Prostate gland (tissue), 2 donors: ENCODE measurements at regions not wholly inside any gene's neighbourhood (a gene's known extent, or its start where the extent isn't known, plus 50 kb on each side); places are given as distances from the start of the nearest gene placed in this dataset.
"Not testable (repeated sequence)": the region's sequence is repeated elsewhere in the genome, so short reads cannot be mapped to it uniquely, and the experiment has no call there.

ENCODE experiments used
- DNase-seq: peaks from one replicate; pipeline ENCODE4 v3.0.0-alpha.2; 2019; ENCODE audit warnings: low spot score
- H3K27ac ChIP-seq, 2 donors: fragments of 200-600 bp; sonication (generic); 2 replicates each; pipeline ENCODE4 v1.5.1; 2017 to 2019
- H3K27me3 ChIP-seq: fragments of 200-600 bp; sonication (generic); replicated peaks from 2 replicates; pipeline ENCODE4 v1.5.1; 2019; ENCODE audit not compliant: insufficient read depth
- H3K36me3 ChIP-seq, 2 donors: fragments of 200-600 bp; sonication (generic); 1 replicate in 1 of 2; 2 replicates in 1 of 2; pipeline versions ENCODE4 v1.5.1 to v1.8.1; 2017 to 2019
- H3K4me1 ChIP-seq: fragments of 200-600 bp; sonication (generic); replicated peaks from 2 replicates; pipeline ENCODE4 v1.5.1; 2019
- H3K4me3 ChIP-seq, 2 donors: fragments of 200-600 bp; sonication (generic); 2 replicates each; pipeline ENCODE4 v1.5.1; 2017 to 2019
- H3K9me3 ChIP-seq: fragments of 200-600 bp; sonication (generic); 2 replicates; pipeline ENCODE4 v1.5.1; 2017
- CTCF ChIP-seq, 4 experiments: fragments of 200-600 bp in 2 of 4; fragments of 450-650 bp in 2 of 4; sonication (generic) in 2 of 4; IDR thresholded peaks; 1 replicate in 3 of 4; 2 replicates in 1 of 4; pipeline ENCODE4 v1.5.1; 2016 to 2019; ENCODE audit warnings: antibody characterized with exemption in 4 of 4, mild to moderate bottlenecking in 2 of 4, moderate library complexity in 2 of 4
- POLR2A ChIP-seq: fragments of 450-650 bp; IDR thresholded peaks from one replicate; pipeline ENCODE4 v1.6.1; 2016; ENCODE audit warnings: antibody characterized with exemption, mild to moderate bottlenecking
- POLR2AphosphoS5 ChIP-seq: sonication (generic); formaldehyde crosslinking; IDR thresholded peaks from one replicate; pipeline ENCODE4 v1.6.1; 2017; ENCODE audit warnings: antibody characterized with exemption
- WGBS: methylation state at CpG from one replicate; pipeline ENCODE4 v1.1.5; 2018; 5-methylcytosine and 5-hydroxymethylcytosine counted together
- intact Hi-C: fragments of 100-400 bp; cut with DNase I; formaldehyde crosslinking; loops from one replicate; pipeline ENCODE4 v1.14.2; 2022

GRCh38 chr2:242057379-242058040 lies 188.0 kb downstream of the RTP5 start:
- no peaks in the 10 kb centered on the region for H3K36me3 ChIP-seq
- TF ChIP-seq POLR2AphosphoS5: no peak
- no peak for TF ChIP-seq POLR2A
- TF ChIP-seq CTCF (IDR thresholded peaks at IDR 0.05): no peak
- DNase-seq: no peak
- intact Hi-C loops: no loop called here
- H3K27me3 ChIP-seq: no peaks in the 10 kb centered on the region
- no peaks in the 10 kb centered on the region for H3K9me3 ChIP-seq
- H3K4me1 ChIP-seq: no peaks in the 10 kb centered on the region
- H3K4me3 ChIP-seq: no peak overlapping the region
- no peak overlapping the region for H3K27ac ChIP-seq
- WGBS: 86% methylated on average over 19 of the region's 19 CpGs

- Histone ChIP-seq H3K9me3 (no peaks in the 10 kb centered on the region), H3K4me3 (no peak overlapping the region), H3K36me3 (no peaks in the 10 kb centered on the region), H3K4me1 (no peaks in the 10 kb centered on the region), H3K27ac (no peak overlapping the region), H3K27me3 (no peaks in the 10 kb centered on the region)
- 82% methylated on average over 11 of the region's 11 CpGs for WGBS
- intact Hi-C loops: no loop called here
- no peak for DNase-seq
- no peak for TF ChIP-seq POLR2AphosphoS5
- TF ChIP-seq POLR2A: no peak
- TF ChIP-seq CTCF (IDR thresholded peaks at IDR 0.05): no peak
Measured at GRCh38 chr2:242058116-242058680, 188.7 kb downstream of the RTP5 start.

GRCh38 chr2:242059566-242059965 lies 190.0 kb downstream of the RTP5 start:
- no peak overlapping the region for H3K4me3 ChIP-seq
- H3K4me1 ChIP-seq: no peaks in the 10 kb centered on the region
- TF ChIP-seq POLR2A: no peak
- H3K27ac ChIP-seq: no peak overlapping the region
- WGBS: 94% methylated on average over 7 of the region's 7 CpGs
- no peak for DNase-seq
- H3K9me3 ChIP-seq: no peaks in the 10 kb centered on the region
- intact Hi-C loops: no loop called here
- H3K36me3 ChIP-seq: no peaks in the 10 kb centered on the region
- H3K27me3 ChIP-seq: no peaks in the 10 kb centered on the region

GRCh38 chr2:242060212-242060835 lies 190.8 kb downstream of the RTP5 start:
- Histone ChIP-seq H3K27ac (no peak overlapping the region), H3K4me3 (no peak overlapping the region), H3K36me3 (no peaks in the 10 kb centered on the region), H3K9me3 (no peaks in the 10 kb centered on the region), H3K4me1 (no peaks in the 10 kb centered on the region), H3K27me3 (no peaks in the 10 kb centered on the region)
- WGBS: 68% methylated on average over 4 of the region's 4 CpGs
- intact Hi-C loops: no loop called here
- TF ChIP-seq CTCF (IDR thresholded peaks at IDR 0.05) (no peak), POLR2A (no peak), POLR2AphosphoS5 (no peak)
- no peak for DNase-seq

GRCh38 chr2:242061930-242062329 lies 192.4 kb downstream of the RTP5 start:
- H3K27ac ChIP-seq, intact Hi-C loops, H3K27me3 ChIP-seq, H3K9me3 ChIP-seq, DNase-seq, H3K4me1 ChIP-seq, H3K4me3 ChIP-seq, H3K36me3 ChIP-seq: not testable (repeated sequence)
- WGBS: 95% methylated on average over 17 of the region's 17 CpGs

GRCh38 chr2:242063436-242063835 lies 193.9 kb downstream of the RTP5 start:
- H3K4me1 ChIP-seq: no peaks in the 10 kb centered on the region
- no peak overlapping the region for H3K4me3 ChIP-seq
- H3K9me3 ChIP-seq: no peaks in the 10 kb centered on the region
- no peaks in the 10 kb centered on the region for H3K27me3 ChIP-seq
- H3K36me3 ChIP-seq: no peaks in the 10 kb centered on the region
- intact Hi-C loops: no loop called here
- DNase-seq: no peak
- 60% methylated on average over 2 of the region's 2 CpGs for WGBS
- H3K27ac ChIP-seq: no peak overlapping the region
- TF ChIP-seq POLR2AphosphoS5 (no peak), POLR2A (no peak), CTCF (IDR thresholded peaks at IDR 0.05) (no peak)
